ENCODE measurements at regions not wholly inside any gene's neighbourhood (a gene's known extent, or its start where the extent isn't known, plus 50 kb on each side); places are given as distances from the start of the nearest gene placed in this dataset.
"Not testable (repeated sequence)": the region's sequence is repeated elsewhere in the genome, so short reads cannot be mapped to it uniquely, and the experiment has no call there.

GRCh38 chr12:34249271-34249670, 227.0 kb downstream of the ALG10 start:
- TF ChIP-seq, protein P1, sequence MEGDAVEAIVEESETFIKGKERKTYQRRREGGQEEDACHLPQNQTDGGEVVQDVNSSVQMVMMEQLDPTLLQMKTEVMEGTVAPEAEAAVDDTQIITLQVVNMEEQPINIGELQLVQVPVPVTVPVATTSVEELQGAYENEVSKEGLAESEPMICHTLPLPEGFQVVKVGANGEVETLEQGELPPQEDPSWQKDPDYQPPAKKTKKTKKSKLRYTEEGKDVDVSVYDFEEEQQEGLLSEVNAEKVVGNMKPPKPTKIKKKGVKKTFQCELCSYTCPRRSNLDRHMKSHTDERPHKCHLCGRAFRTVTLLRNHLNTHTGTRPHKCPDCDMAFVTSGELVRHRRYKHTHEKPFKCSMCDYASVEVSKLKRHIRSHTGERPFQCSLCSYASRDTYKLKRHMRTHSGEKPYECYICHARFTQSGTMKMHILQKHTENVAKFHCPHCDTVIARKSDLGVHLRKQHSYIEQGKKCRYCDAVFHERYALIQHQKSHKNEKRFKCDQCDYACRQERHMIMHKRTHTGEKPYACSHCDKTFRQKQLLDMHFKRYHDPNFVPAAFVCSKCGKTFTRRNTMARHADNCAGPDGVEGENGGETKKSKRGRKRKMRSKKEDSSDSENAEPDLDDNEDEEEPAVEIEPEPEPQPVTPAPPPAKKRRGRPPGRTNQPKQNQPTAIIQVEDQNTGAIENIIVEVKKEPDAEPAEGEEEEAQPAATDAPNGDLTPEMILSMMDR (IDR thresholded peaks at IDR 0.05): no peak
- ATAC-seq (ENCODE audit: low FRiP score) (no peak), DNase-seq (ENCODE audit: low spot score) (no peak)

DNA sequence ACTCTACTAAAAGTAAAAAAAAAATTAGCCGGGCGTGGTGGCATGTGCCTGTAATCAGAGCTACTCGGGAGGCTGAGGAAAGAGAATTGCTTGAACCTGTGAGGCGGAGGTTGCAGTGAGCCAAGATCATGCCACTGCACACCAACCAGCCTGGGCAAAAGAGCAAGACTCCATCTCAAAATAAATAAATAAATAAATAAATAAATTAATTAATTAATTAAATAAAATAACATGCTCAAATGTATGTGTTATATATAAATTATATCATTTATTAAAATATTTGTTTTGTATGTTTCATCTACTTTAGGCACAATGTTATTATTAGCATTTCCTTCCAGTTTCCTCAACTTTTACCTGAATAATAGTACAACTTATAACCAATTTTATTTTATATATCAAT, 229.6 kb downstream of the ALG10 start:
- ATAC-seq (ENCODE audit: low FRiP score): not testable (repeated sequence)

GRCh38 chr12:34253674-34254073, 231.4 kb downstream of the ALG10 start:
- ATAC-seq (ENCODE audit: low FRiP score) (no peak), DNase-seq (ENCODE audit: low spot score) (no peak)
- TF ChIP-seq, protein P1 (IDR thresholded peaks at IDR 0.05): no peak

More for the DNA sequence above, 229.6 kb downstream of the ALG10 start:
- DNase-seq (ENCODE audit: low spot score): not testable (repeated sequence)

DNA sequence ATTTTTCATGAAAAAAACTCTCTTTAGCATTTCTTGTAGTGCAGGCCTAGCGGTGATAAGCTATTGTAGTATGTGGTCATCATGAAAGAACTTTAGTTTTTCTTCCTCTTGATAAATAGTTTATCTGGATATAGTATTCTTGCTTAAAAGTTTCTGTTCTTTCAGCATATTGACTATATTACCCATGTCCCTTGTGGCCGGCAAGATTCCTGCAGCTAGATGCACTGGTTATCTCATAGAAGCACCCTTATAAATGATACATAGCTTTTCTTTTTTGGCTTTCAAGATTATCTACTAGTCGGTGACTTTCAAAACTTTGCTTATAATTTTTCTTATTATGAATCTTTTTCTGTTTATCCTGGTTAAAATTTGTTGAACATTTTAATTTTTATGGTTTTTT, 234.8 kb downstream of the ALG10 start:
- TF ChIP-seq, protein P1 (IDR thresholded peaks at IDR 0.05): no peak
- DNase-seq (ENCODE audit: low spot score) (no peak), ATAC-seq (ENCODE audit: low FRiP score) (no peak)

GRCh38 chr12:34262140-34262539, 239.8 kb downstream of the ALG10 start:
- not testable (repeated sequence) for ATAC-seq (ENCODE audit: low FRiP score); DNase-seq (ENCODE audit: low spot score)

DNA sequence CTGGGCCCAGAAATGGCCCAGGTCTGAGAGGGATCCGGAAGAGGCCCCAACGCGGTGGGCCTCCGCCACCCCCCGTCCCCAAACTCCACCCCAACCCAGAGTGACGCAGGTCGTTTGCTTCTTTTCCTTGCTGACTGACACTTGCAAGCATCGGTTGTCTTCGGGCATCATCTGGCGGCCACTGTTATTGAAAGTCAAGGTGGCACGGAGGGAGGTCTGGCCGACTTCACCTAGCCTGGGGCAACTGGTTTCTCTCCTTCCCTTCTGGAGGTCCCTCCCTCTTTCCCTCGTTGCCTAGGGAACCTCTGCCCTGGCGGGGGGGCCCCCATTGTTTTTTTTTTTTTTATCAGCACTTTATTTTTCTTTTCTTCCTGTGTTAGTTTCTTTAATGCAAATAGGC, 241.8 kb downstream of the ALG10 start:
- ATAC-seq (ENCODE audit: low FRiP score): no peak
- TF ChIP-seq, protein P1 (IDR thresholded peaks at IDR 0.05): no peak
- no peak for DNase-seq (ENCODE audit: low spot score)

DNA sequence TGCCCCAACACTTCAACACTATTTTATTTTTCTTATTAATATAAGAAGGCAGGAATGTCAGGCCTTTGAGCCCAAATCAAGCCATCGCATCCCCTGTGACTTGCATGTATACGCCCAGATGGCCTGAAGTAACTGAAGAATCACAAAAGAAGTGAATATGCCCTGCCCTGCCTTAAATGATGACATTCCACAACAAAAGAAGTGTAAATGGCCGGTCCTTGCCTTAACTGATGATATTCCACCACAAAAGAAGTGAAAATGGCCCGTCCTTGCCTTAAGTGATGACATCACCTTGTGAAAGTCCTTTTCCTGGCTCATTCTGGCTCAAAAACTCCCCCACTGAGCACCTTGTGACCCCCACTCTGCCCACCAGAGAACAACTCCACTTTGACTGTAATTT, 251.4 kb downstream of the ALG10 start:
- not testable (repeated sequence) for ATAC-seq (ENCODE audit: low FRiP score); DNase-seq (ENCODE audit: low spot score)

- ATAC-seq (ENCODE audit: low FRiP score): no peak
Measured at GRCh38 chr12:34275129-34275528, 252.8 kb downstream of the ALG10 start.

GRCh38 chr12:34286483-34286882, 264.2 kb downstream of the ALG10 start:
- DNase-seq (ENCODE audit: low spot score): no peak
- TF ChIP-seq, protein P1 (IDR thresholded peaks at IDR 0.05): no peak
- no peak for ATAC-seq (ENCODE audit: low FRiP score)

More at GRCh38 chr12:34275129-34275528, 252.8 kb downstream of the ALG10 start:
- DNase-seq (ENCODE audit: low spot score): no peak
- TF ChIP-seq, protein P1 (IDR thresholded peaks at IDR 0.05): no peak
